HG03354 (cell line): ENCODE measurements at regions not wholly inside any gene's neighbourhood (a gene's known extent, or its start where the extent isn't known, plus 50 kb on each side); places are given as distances from the start of the nearest gene placed in this dataset.

ENCODE experiments used
- ATAC-seq: cut with Tn5 transposase; IDR thresholded peaks from one replicate; pipeline ENCODE4 v1.9.1; 2021; ENCODE audit warnings: mild to moderate bottlenecking; ENCODE audit not compliant: unreplicated experiment, poor library complexity, severe bottlenecking

DNA sequence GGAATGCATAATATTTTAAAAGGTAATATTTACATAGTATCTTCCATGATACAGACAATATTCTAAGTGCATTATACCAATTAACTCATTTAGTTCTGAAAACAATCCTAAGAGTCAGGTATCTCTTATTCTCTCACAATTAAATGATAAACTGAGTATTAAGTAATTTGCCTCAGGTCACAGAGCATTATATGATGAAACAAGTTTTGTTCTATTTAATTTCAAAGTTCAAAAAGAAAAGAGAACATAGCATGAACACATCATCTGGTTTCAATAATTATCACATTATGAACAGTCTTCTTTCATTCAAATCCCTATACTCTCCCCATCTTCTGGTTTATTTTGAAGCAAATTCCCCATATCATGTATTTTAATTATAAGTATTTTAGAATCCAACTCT is 927.5 kb downstream of the ADGRL2 start:
- ATAC-seq, result no peak

DNA sequence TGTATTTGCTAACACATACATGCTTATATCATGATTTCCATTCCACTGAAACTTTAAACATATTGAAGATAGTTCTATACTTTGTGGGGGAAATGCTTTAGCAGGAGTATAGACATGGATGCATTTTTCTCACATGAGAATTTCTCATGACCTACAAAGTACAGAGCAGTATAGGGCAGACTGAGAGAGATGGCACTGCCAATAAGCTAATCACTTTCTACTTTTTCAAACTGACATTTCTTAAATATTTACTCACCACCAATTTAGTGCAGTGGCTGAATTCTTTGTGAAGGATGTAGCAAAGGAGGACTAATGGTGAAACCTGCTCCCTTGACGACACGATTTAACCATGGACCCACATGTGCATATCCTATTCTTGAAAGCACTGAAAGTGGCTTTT is 923.5 kb downstream of the ADGRL2 start:
- no peak for ATAC-seq

DNA sequence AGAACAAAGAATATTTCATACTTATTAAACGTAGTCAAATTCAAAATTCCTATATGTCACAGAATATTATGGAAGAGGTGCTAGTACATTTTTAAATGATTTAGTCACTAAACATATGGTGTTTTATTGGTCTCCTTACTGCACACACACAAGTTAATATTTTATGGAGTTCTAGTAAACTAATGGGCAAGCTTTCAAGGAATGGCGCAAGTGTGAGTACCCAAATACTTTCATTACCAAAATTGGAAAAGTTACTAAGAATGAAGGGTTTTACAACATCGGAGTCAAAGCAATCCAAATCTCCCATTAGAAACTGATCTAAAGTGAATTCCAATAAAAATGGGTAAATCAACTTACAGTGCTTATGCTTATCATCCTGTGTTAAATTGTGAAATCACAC is 921.9 kb downstream of the ADGRL2 start:
- ATAC-seq, result no peak

DNA sequence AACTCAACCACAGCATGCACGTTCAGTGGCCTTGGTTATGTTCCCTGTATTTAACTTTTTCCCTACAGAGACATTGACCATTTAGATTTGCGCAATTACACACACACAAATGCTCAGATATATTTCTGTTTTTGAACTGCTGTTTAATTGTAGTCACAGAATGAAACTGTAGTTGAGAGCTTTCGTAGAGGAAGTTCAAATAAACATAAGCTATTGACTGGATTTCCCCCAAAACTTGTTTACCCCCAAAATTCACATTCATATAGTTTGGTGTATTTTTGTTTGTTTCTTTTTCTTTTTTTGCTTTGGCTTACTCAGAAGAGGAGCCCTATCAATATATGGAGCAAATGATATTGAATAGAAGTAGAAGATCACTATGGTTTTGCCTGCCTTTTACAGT is 921.0 kb downstream of the ADGRL2 start:
- no peak for ATAC-seq

DNA sequence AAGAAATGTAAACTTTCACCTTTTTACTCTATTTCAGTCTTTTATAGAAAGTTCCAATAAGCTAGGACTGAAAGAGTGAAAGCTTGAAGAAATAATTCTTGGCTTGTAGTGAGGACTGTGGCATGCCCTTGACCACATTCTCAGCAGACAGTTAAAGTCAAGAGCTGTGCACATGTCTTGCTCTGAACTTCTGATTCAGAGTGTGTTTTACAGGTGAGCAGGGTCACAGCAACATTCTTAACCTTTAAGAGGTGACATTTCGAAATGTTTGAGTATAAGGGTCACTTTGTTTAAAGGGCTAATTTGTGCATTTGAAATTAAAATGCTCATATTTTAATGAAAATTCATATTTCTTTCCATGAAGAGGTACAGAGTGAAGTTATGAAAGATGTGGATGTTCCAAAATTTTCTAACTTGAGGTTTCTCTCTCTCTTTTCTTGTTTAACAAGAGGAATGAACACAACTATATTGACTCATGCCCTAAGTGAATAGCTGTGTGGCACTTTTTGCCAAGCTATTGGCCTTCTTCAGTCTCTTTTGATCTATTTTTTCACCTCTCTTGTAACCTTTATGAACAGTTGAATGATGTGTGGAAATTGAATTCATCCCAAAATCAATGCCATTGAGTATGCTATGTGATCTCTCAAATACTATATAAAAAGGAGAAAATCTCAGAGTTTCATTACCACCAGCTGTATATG is 918.1 kb downstream of the ADGRL2 start:
- ATAC-seq, result no peak

DNA sequence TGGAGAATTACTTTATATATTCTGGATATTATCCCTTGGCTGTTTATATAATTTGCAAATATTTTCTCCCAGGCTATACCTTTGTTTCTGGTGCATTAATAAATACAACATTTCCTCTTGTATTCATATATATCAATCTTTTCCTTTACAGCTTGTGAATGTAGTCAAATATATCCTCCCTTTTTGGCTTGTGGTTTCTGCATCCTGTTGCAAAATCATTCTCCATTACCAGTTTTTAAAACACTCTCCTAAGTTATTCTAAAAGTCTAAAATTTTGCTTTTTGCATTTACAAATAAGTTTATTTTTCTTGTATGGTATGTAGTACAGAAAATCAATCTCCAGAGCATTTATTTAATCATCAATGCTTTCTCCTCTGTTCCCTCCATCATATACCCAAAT is 909.4 kb downstream of the ADGRL2 start:
- no peak for ATAC-seq

DNA sequence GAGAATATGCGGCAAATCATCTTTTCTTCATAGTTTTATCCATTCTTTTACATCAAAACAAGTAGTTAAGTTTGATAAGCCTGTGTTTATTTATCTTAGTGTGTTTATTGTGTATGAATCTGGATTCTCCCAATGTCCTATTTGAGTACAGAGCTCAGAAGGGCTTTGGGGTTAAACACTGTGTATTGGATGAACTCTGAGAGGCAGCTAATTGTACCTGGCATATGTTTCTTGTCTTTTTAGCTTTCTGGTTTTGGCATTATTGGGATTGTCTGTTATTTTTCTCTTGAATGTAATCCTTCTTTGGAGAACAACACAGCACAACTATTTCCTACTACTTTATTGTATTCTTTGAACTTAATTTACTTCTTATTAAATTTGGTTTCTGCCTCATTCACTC is 906.9 kb downstream of the ADGRL2 start:
- no peak for ATAC-seq

DNA sequence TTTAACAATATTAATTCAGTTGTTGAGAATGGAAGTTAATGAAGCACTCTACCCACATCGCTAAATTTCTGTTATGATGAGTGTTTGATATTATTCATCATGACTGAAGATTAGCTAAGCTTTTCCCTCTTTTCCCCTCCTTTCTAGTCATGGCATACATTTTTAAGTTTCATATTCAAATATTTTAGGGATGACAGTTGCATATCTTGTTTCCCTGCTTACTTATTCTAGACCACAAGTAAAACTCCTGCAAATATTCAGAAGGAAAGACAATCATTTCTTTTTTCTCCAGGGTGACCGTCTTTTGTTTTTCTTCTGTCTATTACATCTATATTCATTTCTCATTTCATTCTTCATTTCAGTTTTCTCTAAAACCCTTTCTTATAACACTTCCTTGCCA is 906.0 kb downstream of the ADGRL2 start:
- ATAC-seq, result no peak

DNA sequence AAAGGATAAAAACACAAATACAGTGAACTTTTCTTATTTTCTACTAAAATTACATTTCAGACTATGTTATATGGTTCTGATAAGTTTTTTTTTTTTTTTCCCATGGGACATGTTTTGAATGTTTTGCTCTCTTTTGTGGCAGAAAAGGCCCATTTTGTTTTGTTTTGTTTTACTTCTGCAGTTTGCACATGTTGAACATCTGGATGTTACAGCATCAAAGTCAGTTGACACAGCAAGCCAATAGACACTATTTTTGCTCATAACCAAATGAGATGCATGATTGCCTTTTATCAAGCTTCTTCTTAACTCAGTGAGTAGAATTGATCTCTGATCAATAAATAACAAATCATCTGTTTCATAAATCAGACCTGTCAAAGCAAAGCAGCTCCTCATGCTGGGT is 904.2 kb downstream of the ADGRL2 start:
- no peak for ATAC-seq

DNA sequence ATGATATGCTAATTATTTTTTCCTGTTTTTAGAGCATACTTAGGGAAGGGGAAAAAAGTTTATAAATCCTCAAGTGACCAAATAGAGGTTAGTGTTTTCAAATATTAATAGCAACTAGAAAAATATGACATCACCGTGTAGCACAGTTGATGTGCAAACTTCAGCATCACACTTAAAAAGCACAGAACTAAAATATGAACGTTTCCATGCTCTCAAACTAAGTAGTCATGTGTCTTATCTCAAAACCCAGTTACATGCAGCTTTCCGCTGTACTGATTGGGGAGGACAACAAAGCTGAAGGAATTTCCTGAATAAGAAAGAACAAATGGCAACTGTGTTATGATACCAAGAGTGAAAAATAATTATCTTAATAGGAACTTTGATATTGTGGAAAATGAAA is 903.7 kb downstream of the ADGRL2 start:
- ATAC-seq, result no peak

DNA sequence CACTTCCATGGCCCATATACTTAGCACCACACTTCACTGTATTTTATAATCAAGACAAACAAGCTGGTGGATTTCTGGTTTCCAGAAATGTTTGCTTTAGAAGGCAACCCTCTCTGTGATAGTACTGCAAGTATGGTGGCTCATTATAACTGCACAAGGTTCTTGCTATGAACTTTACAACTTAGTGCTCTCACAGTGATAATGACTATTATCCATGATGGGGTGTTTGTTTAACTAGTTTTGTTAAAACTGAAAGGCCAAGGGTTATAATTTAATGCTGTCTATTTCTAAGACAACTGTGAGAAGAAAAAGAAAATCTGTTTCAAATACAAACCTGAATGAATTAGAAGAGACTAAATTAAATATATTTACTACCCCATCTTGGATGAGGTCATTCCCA is 903.2 kb downstream of the ADGRL2 start:
- no peak for ATAC-seq

DNA sequence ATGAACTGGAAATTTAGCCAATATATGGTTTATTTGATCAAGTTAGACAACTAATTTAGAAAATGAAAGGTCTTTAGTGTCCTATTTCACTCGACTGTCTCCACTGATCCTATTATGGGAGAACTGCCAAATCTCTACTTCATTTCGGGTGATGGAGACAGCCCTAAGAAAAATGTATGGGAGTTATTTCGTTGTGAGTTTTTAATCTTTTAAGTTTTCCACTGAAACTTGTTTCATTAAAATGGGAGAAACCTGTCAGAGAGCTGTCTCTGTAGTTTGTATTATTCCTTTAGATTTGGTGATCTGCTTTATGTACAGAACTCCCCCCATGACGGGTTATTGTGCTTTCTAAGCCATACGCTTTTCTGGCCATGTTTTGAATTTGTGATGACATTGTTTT is 899.7 kb downstream of the ADGRL2 start:
- no peak for ATAC-seq

DNA sequence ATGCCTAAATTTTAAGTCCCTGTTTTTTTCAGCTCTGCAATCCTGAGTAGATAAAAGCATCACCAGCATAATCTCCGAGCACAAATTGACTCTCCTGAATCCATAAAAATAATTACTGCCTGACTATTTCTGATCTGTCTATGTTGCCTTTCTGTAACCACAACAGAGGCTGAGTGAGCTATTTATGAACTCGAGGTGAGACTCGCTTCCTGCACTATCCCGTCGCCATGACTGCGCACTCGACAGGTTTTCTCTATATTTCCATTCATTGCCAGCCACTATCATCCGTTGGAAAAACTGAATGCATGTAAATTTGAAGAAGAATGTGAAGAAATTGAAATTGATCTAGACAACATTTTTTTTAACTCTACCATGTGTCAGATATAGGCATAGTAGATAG is 897.2 kb downstream of the ADGRL2 start:
- no peak for ATAC-seq

DNA sequence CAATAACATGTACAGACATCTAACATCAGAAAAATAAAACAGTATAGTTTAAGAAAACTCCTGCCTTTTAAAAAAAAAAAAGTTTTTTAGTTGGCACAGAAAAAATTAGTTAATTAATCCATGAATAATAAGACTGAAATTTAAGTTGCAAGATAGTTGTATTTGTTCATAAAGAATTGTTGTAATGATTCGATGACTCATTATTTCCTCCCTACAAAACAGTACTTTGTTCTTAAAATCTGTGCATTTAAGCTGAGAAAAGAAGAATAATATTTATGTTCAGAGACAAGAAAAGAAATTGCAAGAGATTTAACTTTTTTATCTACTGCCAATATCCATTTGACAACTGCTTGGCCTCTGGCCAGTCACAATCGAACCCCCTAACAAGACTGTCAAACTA is 894.7 kb downstream of the ADGRL2 start:
- ATAC-seq, result no peak

DNA sequence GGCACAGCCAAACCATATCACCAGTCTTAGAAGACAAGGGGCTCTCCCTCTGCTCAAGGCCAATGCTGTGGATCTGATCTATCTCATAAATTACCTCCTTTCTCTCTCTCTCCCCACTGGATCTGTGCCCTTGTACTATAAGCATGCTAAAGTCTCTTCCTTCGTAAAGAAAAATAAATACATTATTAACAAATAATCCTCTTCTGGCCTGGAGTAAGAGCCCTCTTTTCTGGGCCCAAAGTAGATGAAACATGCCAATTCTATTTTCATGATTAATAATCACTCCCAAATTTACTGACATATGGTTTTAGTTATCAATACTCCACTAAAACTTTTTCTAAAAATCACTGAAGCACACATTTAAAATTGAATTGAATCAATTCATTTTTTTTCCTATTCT is 889.7 kb downstream of the ADGRL2 start:
- ATAC-seq, result no peak

DNA sequence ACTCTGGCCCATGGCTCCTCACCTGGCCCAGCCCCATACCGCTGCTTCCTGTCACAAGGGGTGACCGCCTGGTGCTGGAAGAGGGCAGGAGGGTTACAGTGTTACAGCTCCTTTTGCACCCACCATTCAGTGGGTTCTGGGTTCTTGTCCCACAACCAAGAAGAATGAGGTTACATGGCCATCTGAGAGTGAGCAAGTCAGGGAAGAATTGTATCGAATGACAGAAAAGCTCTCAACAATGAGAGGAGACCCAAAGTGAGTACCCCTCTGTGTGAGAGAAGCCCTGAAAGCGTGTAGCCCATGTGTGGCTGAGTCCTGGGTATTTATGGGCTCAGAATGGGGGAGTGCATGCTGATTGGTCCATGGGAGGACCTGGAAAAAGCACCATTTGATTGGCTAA is 888.5 kb downstream of the ADGRL2 start:
- no peak for ATAC-seq

DNA sequence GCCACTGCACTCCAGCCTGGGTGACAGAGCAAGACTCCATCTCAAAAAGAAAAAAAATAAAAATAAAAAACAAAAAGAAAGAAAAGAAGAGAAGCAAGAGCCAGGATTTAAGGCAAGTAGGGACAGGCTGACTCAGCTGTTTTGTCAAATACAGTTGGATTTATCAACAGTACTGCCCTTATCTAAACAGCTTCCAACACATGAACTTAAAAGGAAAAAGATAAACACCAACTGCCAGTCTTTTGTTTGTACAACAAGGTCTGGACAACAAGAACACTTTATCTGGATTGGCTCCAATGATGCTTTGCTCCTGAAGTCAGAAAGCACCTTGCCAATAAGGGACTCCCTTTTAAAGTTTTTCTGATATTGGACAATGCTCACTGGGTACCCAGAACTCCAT is 886.0 kb downstream of the ADGRL2 start:
- ATAC-seq, result no peak

DNA sequence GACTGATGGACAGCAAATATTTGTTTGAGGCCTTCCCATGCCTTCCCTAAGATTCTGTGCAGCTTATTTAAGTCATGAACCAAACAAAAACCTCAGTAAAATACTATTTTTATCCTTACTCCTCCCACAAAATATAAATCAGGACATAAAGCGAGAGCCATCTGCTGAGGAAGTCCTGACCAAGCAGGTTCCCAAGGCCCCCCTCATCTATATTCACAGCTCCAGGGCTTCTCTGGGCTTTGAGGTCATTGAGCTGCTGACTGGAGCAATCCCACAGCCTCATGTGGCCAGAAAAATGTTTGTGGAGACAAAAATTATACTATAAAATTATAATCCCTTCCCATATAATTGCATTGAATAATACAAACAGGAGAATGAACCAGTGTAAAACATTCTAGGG is 846.2 kb downstream of the ADGRL2 start:
- no peak for ATAC-seq

DNA sequence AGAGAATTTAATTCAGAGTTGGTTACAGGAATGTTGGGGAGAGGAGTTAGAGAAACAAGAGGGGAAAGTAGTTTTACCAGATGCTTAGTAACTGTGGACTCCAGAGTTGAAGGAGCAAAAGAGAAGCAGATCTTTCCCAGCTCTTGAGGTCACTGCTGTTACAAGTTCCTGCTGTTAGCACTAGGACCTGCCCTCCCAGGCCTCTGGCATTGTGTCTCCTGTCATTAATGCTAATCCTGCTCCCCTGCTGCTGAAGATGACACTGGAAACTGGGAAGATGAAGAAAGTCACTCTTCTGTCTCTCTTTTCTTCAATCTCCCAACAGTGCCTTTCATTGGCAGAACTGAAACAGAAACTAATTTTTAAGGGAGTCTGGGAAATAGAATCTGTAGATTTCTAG is 845.6 kb downstream of the ADGRL2 start:
- no peak for ATAC-seq

DNA sequence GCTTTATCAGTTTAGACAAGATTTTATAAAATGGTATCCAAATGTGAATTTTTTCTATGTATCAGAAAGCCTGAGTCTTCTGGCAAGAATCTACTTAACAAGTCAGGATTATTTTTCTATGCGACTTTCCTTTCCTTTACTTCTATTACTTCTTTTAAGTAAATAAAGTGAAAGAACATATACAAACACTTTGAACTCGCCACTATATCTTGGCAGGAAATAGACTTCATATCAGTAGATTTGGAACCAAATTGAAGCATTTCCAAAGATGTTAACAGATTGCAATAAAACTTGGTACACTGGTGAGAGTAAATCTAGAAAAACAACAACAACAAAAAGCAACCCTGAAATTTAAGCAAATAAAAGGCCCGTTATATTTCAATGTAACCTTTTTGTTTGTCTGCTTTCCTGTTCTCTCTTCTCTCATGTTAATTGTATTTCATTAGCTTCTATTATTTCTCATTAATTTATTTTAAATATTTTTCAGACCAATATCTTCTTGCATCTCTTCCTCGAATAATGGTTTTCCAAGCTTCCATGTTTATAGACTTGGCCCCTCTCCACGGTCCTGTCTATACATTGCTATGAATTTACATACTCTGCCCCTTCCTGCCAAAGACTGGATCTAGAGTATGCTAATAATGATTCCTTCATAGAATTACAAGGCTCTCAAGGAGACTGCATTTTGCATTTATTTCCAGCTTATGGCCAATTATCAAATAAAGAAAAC is 843.6 kb downstream of the ADGRL2 start:
- no peak for ATAC-seq

DNA sequence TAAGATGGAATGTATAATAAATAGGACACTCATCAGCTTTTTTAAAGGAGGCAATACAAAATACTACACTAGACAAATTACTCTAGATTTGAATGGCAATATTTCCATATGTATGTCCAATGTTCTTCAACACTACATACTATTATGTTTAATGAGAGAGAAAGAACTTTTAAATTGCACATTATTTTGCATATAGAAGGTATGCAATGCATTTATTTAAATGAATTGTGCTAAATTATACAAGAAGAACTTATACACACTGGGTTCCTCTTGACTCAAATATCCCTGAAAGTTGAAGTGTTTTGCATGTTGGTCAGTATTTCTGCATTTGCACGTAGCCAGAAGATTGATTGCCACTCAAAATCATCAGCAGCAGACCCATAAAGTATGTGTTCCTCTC is 839.6 kb downstream of the ADGRL2 start:
- ATAC-seq, result no peak

DNA sequence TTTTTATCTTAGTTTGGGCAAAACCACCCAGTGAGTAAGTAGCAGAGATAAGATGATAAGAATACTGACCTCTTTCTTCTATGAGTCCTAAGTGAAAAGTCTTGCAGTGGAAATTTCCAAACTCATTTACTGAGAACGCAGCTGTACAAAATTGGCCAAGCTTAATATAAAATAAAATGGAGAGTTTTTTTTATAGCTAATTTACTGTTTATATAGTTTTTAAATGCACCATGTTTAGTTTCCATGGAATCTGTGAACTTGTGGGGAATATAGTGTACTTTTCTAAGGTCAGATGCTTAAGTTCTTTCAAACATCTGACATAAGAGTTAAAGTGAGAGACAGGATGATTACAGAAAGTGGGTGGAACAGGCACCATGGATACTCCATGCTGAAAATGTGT is 833.5 kb downstream of the ADGRL2 start:
- ATAC-seq, result no peak
